ENCODE measurements at regions not wholly inside any gene's neighbourhood (a gene's known extent, or its start where the extent isn't known, plus 50 kb on each side); places are given as distances from the start of the nearest gene placed in this dataset.
"Not testable (repeated sequence)": the region's sequence is repeated elsewhere in the genome, so short reads cannot be mapped to it uniquely, and the experiment has no call there.

DNA sequence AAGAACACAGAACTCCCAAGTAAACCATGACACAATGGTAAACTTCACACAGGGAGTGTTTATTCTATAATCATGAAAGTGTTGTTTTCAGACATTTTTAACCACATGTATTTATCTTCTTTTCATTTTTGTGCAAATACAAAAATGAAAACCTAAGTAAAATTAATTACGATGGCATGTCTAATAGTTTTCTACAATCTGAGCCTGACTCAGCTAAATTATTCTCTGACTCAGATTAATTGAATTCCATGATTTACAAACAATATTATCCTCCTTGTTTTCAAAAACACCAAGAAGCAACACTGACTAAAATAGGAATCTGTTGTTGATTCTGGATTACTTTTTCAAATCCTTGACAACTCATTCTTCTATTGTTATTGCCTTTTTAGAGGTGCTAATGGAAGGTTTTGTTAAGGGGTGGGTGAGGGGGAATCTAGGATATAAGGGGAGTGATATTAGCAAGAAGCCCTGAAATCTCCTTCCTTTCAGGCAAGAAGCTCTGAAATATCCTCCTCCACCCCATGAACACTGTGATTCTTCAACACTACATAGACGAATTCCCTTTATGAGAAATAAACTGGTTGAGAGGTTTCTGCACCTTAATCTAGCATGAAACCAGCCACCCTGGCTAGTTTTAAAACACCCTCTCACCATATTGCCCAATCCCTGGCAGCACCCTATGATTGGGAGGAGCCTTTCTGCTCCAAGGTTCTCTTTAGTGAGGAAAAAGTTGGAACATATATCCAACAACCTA is 1057.7 kb upstream of the PCDH20 start:
- Mint-ChIP-seq H3K9me3 (peaks cover 6% of the 10 kb centered on the region), H3K36me3 (no peaks in the 10 kb centered on the region), H3K4me3 (no peak overlapping the region), H3K27me3 (no peaks in the 10 kb centered on the region), H3K4me1 (no peaks in the 10 kb centered on the region), H3K27ac (no peak overlapping the region)
- ATAC-seq (ENCODE audit: low read depth), result no peak
- DNase-seq (ENCODE audit: low spot score in 2 of 2), result no peak

DNA sequence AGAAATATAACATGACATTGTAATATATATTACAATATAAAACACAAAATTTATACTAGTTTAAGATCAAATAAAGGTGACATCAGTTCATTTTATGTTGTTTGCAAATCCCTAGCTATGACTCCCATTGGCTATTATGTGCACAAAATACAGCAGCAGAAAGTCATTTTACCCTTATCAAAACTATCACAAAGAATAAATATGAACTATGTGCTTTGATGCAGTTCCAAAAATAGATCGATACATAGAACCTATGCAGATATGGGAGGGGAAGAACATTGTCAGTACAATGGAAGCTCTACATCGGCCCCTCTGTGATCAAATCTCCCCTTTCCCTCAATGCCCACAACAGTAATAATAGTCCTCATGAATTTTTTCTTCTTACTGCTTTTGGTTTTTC is 1038.1 kb upstream of the PCDH20 start:
- Mint-ChIP-seq H3K27ac (no peak overlapping the region), H3K27me3 (no peaks in the 10 kb centered on the region), H3K36me3 (no peaks in the 10 kb centered on the region), H3K4me3 (no peak overlapping the region), H3K4me1 (no peaks in the 10 kb centered on the region), H3K9me3 (peaks cover 1% of the 10 kb centered on the region)
- DNase-seq (ENCODE audit: low spot score in 2 of 2), result no peak
- no peak for ATAC-seq (ENCODE audit: low read depth)

DNA sequence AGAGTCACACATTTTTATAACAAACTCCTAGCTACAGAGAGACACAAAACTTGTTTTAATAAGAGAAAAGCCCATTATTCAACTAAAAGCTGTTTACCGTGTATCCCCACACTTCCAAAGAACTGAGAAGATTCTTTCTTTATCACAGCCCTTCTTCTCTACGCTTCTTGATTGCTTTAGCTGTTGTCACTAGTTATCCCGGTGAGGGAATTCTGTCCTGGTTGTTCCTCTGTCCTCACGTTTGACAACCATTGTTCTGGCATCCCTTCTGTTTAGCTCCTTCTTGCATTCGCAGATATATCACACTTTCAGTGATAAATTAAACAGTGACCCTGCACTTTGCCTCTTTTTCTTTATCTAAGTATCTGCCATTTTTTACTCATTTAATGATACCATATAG is 1035.1 kb upstream of the PCDH20 start:
- H3K36me3 Mint-ChIP-seq, result no peaks in the 10 kb centered on the region
- DNase-seq (ENCODE audit: low spot score in 2 of 2) (no peak), ATAC-seq (ENCODE audit: low read depth) (no peak)
- no peaks in the 10 kb centered on the region for H3K27me3 Mint-ChIP-seq
- no peaks in the 10 kb centered on the region for H3K9me3 Mint-ChIP-seq
- H3K27ac Mint-ChIP-seq, result no peak overlapping the region
- no peaks in the 10 kb centered on the region for H3K4me1 Mint-ChIP-seq
- no peak overlapping the region for H3K4me3 Mint-ChIP-seq

DNA sequence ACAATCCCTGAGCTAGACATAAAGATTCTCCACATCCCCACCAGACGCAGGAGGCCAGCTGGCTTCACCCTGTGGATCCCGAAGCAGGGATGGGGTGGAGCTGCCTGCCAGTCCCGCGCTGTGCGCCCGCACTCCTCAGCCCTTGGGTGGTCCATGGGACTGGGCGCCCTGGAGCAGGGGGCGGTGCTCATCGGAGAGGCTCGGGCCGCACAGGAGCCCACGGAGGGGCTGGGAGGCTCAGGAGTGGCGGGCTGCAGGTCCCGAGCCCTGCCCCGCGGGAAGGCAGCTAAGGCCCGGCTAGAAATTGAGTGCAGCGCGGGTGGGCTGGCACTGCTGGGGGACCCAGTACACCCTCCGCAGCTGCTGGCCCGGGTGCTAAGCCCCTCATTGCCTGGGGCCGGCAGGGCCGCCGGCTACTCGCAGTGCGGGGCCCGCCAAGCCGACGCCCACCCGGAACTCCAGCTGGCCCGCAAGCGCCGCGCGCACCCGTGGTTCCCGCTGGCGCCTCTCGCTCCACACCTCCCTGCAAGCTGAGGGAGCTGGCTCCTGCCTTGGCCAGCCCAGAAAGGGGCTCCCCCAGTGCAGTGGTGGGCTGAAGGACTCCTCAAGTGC is 1032.2 kb upstream of the PCDH20 start:
- not testable (repeated sequence) for H3K27me3 Mint-ChIP-seq; H3K4me3 Mint-ChIP-seq; H3K36me3 Mint-ChIP-seq; ATAC-seq (ENCODE audit: low read depth); H3K4me1 Mint-ChIP-seq; H3K9me3 Mint-ChIP-seq; H3K27ac Mint-ChIP-seq; DNase-seq (ENCODE audit: low spot score in 2 of 2)

DNA sequence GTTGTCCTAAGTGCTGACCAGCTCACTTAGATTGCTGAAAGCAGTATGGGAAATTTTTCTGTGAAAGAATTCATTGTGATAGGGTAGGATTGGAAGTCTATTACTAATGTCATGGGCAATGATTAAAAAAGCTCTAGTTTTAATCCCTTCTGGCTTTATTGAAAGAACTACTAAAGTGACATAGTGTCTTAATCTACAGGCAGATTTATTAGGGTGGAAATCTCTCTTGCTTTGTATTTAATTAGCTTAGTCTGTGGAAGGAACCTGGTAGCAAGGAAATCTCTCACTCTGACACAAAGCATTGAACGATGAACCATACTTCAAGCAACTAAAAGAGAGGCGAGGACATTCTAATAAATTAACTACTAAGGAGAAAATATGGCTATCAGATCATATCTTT is 1029.2 kb upstream of the PCDH20 start:
- no peak overlapping the region for H3K4me3 Mint-ChIP-seq
- ATAC-seq (ENCODE audit: low read depth), result no peak
- H3K36me3 Mint-ChIP-seq, result no peaks in the 10 kb centered on the region
- H3K9me3 Mint-ChIP-seq, result peaks cover 4% of the 10 kb centered on the region
- DNase-seq (ENCODE audit: low spot score in 2 of 2), result no peak
- no peaks in the 10 kb centered on the region for H3K27me3 Mint-ChIP-seq
- H3K4me1 Mint-ChIP-seq, result no peaks in the 10 kb centered on the region
- H3K27ac Mint-ChIP-seq, result no peak overlapping the region

DNA sequence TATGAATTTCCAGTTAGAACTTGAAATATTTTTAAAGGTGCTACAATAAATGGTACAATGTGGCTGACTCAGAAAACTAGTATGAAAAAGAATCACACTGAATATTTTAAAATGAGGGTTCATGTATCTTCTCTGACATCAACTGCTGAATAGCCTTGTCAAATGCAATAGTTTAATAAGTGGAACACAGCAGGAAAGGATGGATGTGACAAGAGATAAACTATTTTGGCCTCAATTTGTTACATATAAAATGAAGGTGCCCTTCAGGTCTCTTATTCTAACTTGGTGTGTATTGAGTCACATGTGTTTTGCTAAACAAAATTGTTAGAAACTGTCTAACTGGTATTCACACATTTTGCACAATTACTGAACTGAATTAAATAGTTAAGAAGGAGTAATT is 1018.4 kb upstream of the PCDH20 start:
- no peaks in the 10 kb centered on the region for H3K36me3 Mint-ChIP-seq
- H3K9me3 Mint-ChIP-seq, result peaks cover 2% of the 10 kb centered on the region
- no peak overlapping the region for H3K27ac Mint-ChIP-seq
- ATAC-seq (ENCODE audit: low read depth), result no peak
- no peaks in the 10 kb centered on the region for H3K27me3 Mint-ChIP-seq
- no peak for DNase-seq (ENCODE audit: low spot score in 2 of 2)
- no peaks in the 10 kb centered on the region for H3K4me1 Mint-ChIP-seq
- no peak overlapping the region for H3K4me3 Mint-ChIP-seq

DNA sequence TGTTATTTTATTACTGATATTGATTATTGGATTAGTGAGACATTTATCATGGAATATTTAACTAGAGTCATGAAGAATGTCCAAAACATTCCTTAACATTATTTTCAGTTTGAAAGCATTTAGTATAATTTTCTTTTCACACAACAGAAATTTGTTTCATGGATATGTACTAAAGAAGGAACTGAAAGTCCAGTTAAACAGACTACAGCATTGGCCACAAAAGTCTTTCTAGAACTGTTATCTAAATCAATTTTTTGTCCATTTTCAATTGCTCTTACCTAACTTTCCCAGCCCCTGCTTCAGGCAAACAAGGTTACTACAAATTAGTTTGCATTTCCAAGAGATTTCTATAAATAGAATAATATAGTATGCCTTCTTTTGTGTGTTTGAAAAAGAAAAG is 1018.0 kb upstream of the PCDH20 start:
- Mint-ChIP-seq H3K4me3 (no peak overlapping the region), H3K9me3 (no peaks in the 10 kb centered on the region), H3K36me3 (no peaks in the 10 kb centered on the region), H3K27me3 (no peaks in the 10 kb centered on the region), H3K27ac (no peak overlapping the region), H3K4me1 (no peaks in the 10 kb centered on the region)
- ATAC-seq (ENCODE audit: low read depth) (no peak), DNase-seq (ENCODE audit: low spot score in 2 of 2) (no peak)

DNA sequence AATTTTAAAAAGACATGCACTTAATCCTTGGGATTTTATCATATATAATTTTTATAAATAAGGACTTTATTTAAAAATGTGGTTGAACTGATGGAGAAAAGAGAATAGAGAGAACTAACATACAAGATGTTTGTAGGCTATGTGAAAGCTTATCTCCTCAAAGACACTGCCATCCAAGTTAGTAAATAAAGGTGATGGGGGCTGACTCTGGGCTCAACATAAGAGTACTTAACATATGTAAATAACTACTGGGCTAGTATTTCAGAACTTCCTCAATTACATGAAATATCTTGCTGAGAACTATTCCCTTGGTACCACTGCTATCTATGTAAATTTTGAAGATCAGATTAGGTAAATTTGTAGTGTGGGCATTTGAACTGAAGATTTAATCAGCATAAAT is 1017.3 kb upstream of the PCDH20 start:
- no peak overlapping the region for H3K4me3 Mint-ChIP-seq
- no peak for DNase-seq (ENCODE audit: low spot score in 2 of 2)
- no peak overlapping the region for H3K27ac Mint-ChIP-seq
- no peaks in the 10 kb centered on the region for H3K4me1 Mint-ChIP-seq
- no peaks in the 10 kb centered on the region for H3K9me3 Mint-ChIP-seq
- no peaks in the 10 kb centered on the region for H3K27me3 Mint-ChIP-seq
- H3K36me3 Mint-ChIP-seq, result no peaks in the 10 kb centered on the region
- no peak for ATAC-seq (ENCODE audit: low read depth)

DNA sequence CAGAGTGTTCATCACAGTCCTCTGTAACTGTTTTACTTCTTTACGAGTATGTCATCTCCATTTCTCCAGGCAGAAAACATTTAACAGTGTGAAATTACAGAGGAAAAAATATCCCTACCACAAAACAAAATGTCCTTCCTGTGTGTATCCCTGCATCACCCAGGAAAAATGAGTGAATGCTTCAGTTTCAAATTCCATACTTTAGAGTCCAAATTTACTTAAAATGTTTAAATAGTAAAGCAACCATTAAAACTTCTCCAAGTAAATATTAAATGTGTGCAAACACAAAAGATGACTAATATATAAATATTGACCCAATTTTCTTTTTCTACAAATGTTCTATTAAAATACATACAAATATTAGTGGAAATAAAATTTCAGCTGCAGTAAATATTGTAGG is 1016.6 kb upstream of the PCDH20 start:
- DNase-seq (ENCODE audit: low spot score in 2 of 2) (no peak), ATAC-seq (ENCODE audit: low read depth) (no peak)
- Mint-ChIP-seq H3K27me3 (no peaks in the 10 kb centered on the region), H3K4me1 (no peaks in the 10 kb centered on the region), H3K9me3 (no peaks in the 10 kb centered on the region), H3K27ac (no peak overlapping the region), H3K4me3 (no peak overlapping the region), H3K36me3 (no peaks in the 10 kb centered on the region)

DNA sequence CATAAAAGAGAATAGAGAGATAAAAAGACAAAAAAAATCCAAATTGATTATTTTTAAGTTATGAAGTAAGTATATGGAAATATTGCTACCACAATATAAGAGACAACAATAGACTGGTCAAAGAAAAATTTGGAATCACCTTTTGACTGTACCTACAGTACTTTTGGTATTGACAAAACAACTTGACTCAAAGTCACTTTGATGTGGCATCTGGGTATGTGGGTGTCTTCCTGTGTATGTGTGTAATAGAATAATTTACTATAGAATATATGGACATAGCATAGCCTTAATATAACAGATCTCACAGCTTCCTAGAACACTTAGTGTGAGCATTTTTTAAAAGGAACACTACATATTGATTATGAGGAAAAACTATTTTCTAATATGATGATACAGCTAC is 1016.2 kb upstream of the PCDH20 start:
- ATAC-seq (ENCODE audit: low read depth) (no peak), DNase-seq (ENCODE audit: low spot score in 2 of 2) (no peak)
- Mint-ChIP-seq H3K9me3 (no peaks in the 10 kb centered on the region), H3K27ac (no peak overlapping the region), H3K4me3 (no peak overlapping the region), H3K4me1 (no peaks in the 10 kb centered on the region), H3K36me3 (no peaks in the 10 kb centered on the region), H3K27me3 (no peaks in the 10 kb centered on the region)

DNA sequence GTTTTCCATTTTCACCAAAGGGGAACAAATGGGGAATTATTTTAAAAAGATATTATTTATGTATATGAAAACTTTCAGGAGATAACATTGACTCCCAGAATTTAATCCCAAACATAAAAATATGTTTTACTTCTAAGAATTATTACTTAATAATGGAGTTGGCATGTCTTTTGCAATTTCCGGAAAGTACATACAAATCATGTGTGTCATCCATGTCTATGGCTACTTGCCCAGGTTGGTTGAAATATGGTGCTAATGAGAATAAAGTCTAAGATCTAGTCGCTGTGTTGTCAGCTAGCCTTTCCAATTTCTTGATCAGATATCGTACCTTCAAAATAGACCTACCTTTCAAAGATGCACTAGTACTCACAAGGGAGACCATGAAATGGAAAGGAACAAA is 1003.2 kb upstream of the PCDH20 start:
- Mint-ChIP-seq H3K4me3 (no peak overlapping the region), H3K27ac (no peak overlapping the region), H3K9me3 (no peaks in the 10 kb centered on the region), H3K4me1 (no peaks in the 10 kb centered on the region), H3K36me3 (no peaks in the 10 kb centered on the region), H3K27me3 (no peaks in the 10 kb centered on the region)
- DNase-seq (ENCODE audit: low spot score in 2 of 2), result no peak
- ATAC-seq (ENCODE audit: low read depth), result no peak

DNA sequence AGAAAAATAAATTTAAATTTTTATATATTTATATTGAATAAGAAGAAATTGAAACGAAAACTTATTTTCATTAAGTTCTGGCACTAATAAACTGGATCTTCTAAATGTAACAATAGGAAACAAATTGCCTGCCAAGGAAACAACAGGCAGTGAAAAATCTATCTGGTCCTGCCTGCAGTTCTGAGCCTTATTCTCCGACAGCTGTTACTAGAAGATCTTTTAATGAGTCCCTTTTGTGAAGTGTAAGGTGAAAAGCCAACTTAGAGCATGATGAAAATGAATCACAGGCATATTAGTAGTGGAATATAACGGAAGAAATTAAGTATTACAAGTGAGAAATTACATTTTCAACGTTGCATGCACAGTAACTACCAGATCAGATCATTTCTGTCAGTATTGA is 1002.7 kb upstream of the PCDH20 start:
- Mint-ChIP-seq H3K27ac (no peak overlapping the region), H3K36me3 (no peaks in the 10 kb centered on the region), H3K4me3 (no peak overlapping the region), H3K27me3 (no peaks in the 10 kb centered on the region), H3K4me1 (no peaks in the 10 kb centered on the region), H3K9me3 (no peaks in the 10 kb centered on the region)
- ATAC-seq (ENCODE audit: low read depth), result no peak
- no peak for DNase-seq (ENCODE audit: low spot score in 2 of 2)

DNA sequence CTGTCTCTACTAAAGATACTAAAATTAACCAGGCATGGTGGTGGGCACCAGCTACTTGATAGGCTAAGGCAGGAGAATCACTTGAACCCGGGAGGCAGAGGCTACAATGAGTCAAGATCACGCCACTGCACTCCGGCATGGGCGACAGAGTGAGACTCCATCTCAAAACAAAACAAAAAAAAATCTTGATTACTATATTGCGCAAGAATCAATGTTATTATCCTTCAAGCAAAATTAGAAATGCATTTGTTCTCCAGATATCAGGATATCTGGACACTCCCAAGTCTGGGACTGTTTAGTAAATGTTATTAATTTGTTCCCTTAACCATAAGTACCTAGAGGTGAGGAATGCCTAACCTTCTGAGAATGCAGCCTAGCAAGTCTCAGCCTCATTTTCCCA is 992.2 kb upstream of the PCDH20 start:
- no peak overlapping the region for H3K4me3 Mint-ChIP-seq
- H3K27me3 Mint-ChIP-seq, result no peaks in the 10 kb centered on the region
- H3K36me3 Mint-ChIP-seq, result no peaks in the 10 kb centered on the region
- ATAC-seq (ENCODE audit: low read depth), result no peak
- H3K27ac Mint-ChIP-seq, result no peak overlapping the region
- no peaks in the 10 kb centered on the region for H3K4me1 Mint-ChIP-seq
- DNase-seq (ENCODE audit: low spot score in 2 of 2), result no peak
- peaks cover 2% of the 10 kb centered on the region for H3K9me3 Mint-ChIP-seq

DNA sequence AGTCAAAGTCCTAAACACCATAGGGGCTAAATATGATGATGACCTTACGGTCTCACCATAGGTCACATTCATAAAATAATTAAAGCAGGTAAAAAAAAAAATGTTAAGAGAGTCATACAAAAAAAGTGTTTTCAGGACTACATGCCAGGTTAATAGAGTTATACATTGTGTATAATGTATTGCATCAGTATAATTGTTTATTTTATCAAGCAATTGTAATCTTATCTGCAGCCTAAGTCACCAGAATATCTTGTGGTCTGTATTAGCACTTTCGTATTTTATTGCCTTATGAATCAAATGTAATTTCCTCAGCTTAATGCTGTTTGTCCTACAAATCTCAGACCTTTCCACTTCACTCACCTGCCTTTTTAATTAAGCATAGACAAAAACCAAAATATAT is 972.9 kb upstream of the PCDH20 start:
- Mint-ChIP-seq H3K36me3 (no peaks in the 10 kb centered on the region), H3K4me1 (no peaks in the 10 kb centered on the region), H3K27me3 (no peaks in the 10 kb centered on the region), H3K27ac (no peak overlapping the region), H3K9me3 (peaks cover 3% of the 10 kb centered on the region), H3K4me3 (no peak overlapping the region)
- ATAC-seq (ENCODE audit: low read depth), result no peak
- no peak for DNase-seq (ENCODE audit: low spot score in 2 of 2)

DNA sequence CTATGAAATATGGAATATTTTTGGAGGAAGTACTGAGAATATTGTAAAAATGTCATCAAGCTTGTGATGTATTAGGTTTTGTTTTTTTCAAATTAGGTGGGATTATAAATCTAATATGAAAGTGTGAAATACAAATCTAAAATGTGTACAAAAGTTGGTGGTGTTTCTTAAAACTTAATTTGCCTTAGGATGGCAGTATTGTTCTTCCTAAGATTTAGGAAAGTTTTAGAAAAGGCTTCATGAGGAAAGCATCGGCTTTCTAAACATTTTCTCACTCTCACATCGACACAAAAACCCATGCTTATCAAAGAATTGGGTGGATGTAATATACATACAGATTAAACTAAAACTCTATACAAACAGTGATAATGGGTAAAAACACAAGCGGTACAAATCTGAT is 972.0 kb upstream of the PCDH20 start:
- no peak overlapping the region for H3K27ac Mint-ChIP-seq
- H3K9me3 Mint-ChIP-seq, result peaks cover 3% of the 10 kb centered on the region
- no peak overlapping the region for H3K4me3 Mint-ChIP-seq
- DNase-seq (ENCODE audit: low spot score in 2 of 2) (no peak), ATAC-seq (ENCODE audit: low read depth) (no peak)
- no peaks in the 10 kb centered on the region for H3K36me3 Mint-ChIP-seq
- H3K27me3 Mint-ChIP-seq, result no peaks in the 10 kb centered on the region
- H3K4me1 Mint-ChIP-seq, result no peaks in the 10 kb centered on the region

All from memory B cell (primary cell).